Keratinocyte (primary cell): ENCODE measurements at regions not wholly inside any gene's neighbourhood (a gene's known extent, or its start where the extent isn't known, plus 50 kb on each side); places are given as distances from the start of the nearest gene placed in this dataset.

Experiments used
- DNase-seq: peaks from one replicate; pipeline ENCODE4 v3.0.0-alpha.2; 2011; ENCODE audit warnings: low read depth, missing footprints, low spot score
- FAIRE-seq: peaks from 2 replicates; lab custom pipeline; 2011; peaks lifted over from hg19 to GRCh38; lab: Jason Lieb, UNC
- H2AFZ ChIP-seq: 2 replicates; pipeline ENCODE4 v1.6.0; 2012; ENCODE audit warnings: low read length, control low read depth, inconsistent platforms; ENCODE audit not compliant: control insufficient read depth
- H3K27ac ChIP-seq: 2 replicates; pipeline ENCODE4 v1.5.1; 2011; ENCODE audit warnings: low read length; ENCODE audit not compliant: control insufficient read depth, insufficient read depth
- H3K27me3 ChIP-seq: 3 replicates; pipeline ENCODE4 v1.6.0; 2011; ENCODE audit warnings: low read length; ENCODE audit not compliant: control insufficient read depth, insufficient read depth; ENCODE audit errors: extremely low read depth
- H3K36me3 ChIP-seq, 2 experiments: 2 replicates in 1 of 2; 3 replicates in 1 of 2; pipeline ENCODE4 v1.5.1; 2011; ENCODE audit warnings: low read length in 2 of 2, mild to moderate bottlenecking in 1 of 2; ENCODE audit not compliant: control insufficient read depth in 2 of 2, insufficient read depth in 2 of 2; ENCODE audit errors: extremely low read depth in 1 of 2
- H3K4me1 ChIP-seq: 3 replicates; pipeline ENCODE4 v1.5.1; 2011; ENCODE audit warnings: low read length; ENCODE audit not compliant: control insufficient read depth, insufficient read depth; ENCODE audit errors: extremely low read depth
- H3K4me2 ChIP-seq: 3 replicates; pipeline ENCODE4 v1.6.0; 2011; ENCODE audit warnings: low read depth, low read length; ENCODE audit not compliant: control insufficient read depth, insufficient read depth; ENCODE audit errors: extremely low read depth
- H3K4me3 ChIP-seq, 3 experiments: fragments of 200-600 bp in 1 of 3; sonication (generic) in 1 of 3; 2 replicates in 2 of 3; 3 replicates in 1 of 3; pipeline ENCODE4 v1.5.1; 2011 to 2016; ENCODE audit warnings: low read length in 3 of 3, mild to moderate bottlenecking in 3 of 3, control low read depth in 2 of 3, inconsistent platforms in 1 of 3, low read depth in 1 of 3, mixed read lengths in 1 of 3, mixed run types in 1 of 3, moderate library complexity in 1 of 3; ENCODE audit not compliant: control insufficient read depth in 2 of 3, insufficient read depth in 2 of 3; ENCODE audit errors: extremely low read depth in 1 of 3
- H3K79me2 ChIP-seq: 2 replicates; pipeline ENCODE4 v1.6.0; 2012; ENCODE audit warnings: low read length; ENCODE audit not compliant: control insufficient read depth, insufficient read depth
- H3K9ac ChIP-seq: 3 replicates; pipeline ENCODE4 v1.6.0; 2011; ENCODE audit warnings: low read length; ENCODE audit not compliant: control insufficient read depth, insufficient read depth; ENCODE audit errors: extremely low read depth
- H3K9me1 ChIP-seq: 3 replicates; pipeline ENCODE4 v1.6.0; 2011; ENCODE audit warnings: low read length; ENCODE audit not compliant: control insufficient read depth, insufficient read depth; ENCODE audit errors: extremely low read depth
- H3K9me3 ChIP-seq: 2 replicates; pipeline ENCODE4 v1.5.1; 2012; ENCODE audit warnings: low read depth, low read length; ENCODE audit not compliant: control insufficient read depth
- H4K20me1 ChIP-seq: 3 replicates; pipeline ENCODE4 v1.6.0; 2011; ENCODE audit warnings: low read length; ENCODE audit not compliant: control insufficient read depth, insufficient read depth; ENCODE audit errors: extremely low read depth
- EZH2 ChIP-seq: IDR thresholded peaks from one replicate; pipeline ENCODE4 v1.6.1; 2012; ENCODE audit warnings: inconsistent platforms, mild to moderate bottlenecking, low read length, moderate library complexity
- dilution Hi-C: fragments of 300-500 bp; cut with MboI; formaldehyde crosslinking; loops from one replicate; pipeline ENCODE4 v1.7.0; 2020; ENCODE audit warnings: low sequenced_read_pairs; ENCODE audit not compliant: extremely low pct_ligation_motif_present
- TF ChIP-seq, protein P1 (sequence below), 3 experiments: IDR thresholded peaks in 1 of 3; conservative IDR thresholded peaks in 1 of 3; optimal IDR thresholded peaks in 1 of 3; 2 replicates in 2 of 3; 3 replicates in 1 of 3; pipeline versions ENCODE3 to v1.5.1; 2011; ENCODE audit warnings: low read length in 3 of 3, mild to moderate bottlenecking in 3 of 3, moderate library complexity in 2 of 3, control low read depth in 1 of 3, inconsistent platforms in 1 of 3; ENCODE audit not compliant: insufficient read depth in 2 of 3; ENCODE audit errors: extremely low read depth in 1 of 3

DNA sequence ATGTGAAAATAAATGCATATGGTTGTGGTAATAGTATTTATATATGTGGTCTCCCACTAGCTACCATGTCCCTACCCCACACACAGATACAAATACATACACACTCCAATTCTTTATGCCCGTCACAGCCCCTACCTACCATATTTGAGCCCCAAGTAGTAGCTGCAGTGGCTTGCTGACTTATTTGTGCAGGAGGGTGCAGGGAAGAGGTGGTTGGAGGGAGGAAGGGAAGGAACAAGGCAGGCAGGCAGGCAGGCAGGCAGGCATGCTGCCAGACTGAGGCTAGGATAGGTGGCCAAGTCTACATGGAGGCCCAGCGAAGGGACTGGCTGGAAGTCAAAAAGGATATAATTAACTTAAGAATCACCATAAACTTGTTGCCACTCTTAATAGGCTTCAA lies 82.9 kb downstream of the SCN11A start:
- H3K4me2 ChIP-seq: no peak overlapping the region
- TF ChIP-seq EZH2: no peak
- TF ChIP-seq, protein P1, sequence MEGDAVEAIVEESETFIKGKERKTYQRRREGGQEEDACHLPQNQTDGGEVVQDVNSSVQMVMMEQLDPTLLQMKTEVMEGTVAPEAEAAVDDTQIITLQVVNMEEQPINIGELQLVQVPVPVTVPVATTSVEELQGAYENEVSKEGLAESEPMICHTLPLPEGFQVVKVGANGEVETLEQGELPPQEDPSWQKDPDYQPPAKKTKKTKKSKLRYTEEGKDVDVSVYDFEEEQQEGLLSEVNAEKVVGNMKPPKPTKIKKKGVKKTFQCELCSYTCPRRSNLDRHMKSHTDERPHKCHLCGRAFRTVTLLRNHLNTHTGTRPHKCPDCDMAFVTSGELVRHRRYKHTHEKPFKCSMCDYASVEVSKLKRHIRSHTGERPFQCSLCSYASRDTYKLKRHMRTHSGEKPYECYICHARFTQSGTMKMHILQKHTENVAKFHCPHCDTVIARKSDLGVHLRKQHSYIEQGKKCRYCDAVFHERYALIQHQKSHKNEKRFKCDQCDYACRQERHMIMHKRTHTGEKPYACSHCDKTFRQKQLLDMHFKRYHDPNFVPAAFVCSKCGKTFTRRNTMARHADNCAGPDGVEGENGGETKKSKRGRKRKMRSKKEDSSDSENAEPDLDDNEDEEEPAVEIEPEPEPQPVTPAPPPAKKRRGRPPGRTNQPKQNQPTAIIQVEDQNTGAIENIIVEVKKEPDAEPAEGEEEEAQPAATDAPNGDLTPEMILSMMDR (optimal IDR thresholded peaks at IDR 0.05 in 1 of 3, IDR thresholded peaks at IDR 0.05 in 1 of 3, conservative IDR thresholded peaks at IDR 0.05 in 1 of 3; ENCODE audit: extremely low read depth in 1 of 3, insufficient read depth in 2 of 3, low read length in 3 of 3): no peak
- H2AFZ ChIP-seq: no peak overlapping the region
- no peaks in the 10 kb centered on the region for H3K79me2 ChIP-seq
- no peak overlapping the region for H3K4me3 ChIP-seq
- no peaks in the 10 kb centered on the region for H3K27me3 ChIP-seq
- FAIRE-seq (no peak), DNase-seq (no peak)
- no peak overlapping the region for H3K9ac ChIP-seq
- H3K4me1 ChIP-seq: peaks cover 4% of the 10 kb centered on the region
- H4K20me1 ChIP-seq: no peaks in the 10 kb centered on the region
- no peaks in the 10 kb centered on the region for H3K9me1 ChIP-seq
- H3K36me3 ChIP-seq: no peaks in the 10 kb centered on the region
- H3K9me3 ChIP-seq: peaks cover 7% of the 10 kb centered on the region
- no peak overlapping the region for H3K27ac ChIP-seq
- dilution Hi-C loops: no loop called here

DNA sequence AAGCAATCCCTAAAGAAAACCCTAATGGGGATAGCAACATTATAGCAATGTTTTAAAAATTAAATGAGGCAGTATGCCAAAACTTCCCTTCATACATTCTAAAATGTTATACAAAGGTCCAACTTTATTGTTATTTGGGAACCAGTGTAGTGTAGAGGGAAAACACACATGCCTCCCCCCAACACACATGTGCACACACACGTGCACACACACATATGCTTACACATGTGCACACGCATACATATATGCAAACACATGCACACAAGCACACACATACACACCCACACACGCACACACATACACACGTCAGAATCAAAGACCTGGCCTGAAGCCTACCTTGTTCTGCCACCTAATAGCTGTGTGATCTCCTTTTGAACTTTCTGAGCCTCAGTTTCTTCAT lies 83.3 kb downstream of the SCN11A start:
- peaks cover 7% of the 10 kb centered on the region for H3K9me3 ChIP-seq
- no peak overlapping the region for H2AFZ ChIP-seq
- no peak overlapping the region for H3K4me3 ChIP-seq
- no peak overlapping the region for H3K27ac ChIP-seq
- H3K79me2 ChIP-seq: no peaks in the 10 kb centered on the region
- no peaks in the 10 kb centered on the region for H4K20me1 ChIP-seq
- no peak overlapping the region for H3K9ac ChIP-seq
- H3K36me3 ChIP-seq: no peaks in the 10 kb centered on the region
- H3K27me3 ChIP-seq: no peaks in the 10 kb centered on the region
- H3K4me2 ChIP-seq: no peak overlapping the region
- dilution Hi-C loops: no loop called here
- no peak for DNase-seq
- no peak for TF ChIP-seq EZH2
- TF ChIP-seq, protein P1 (optimal IDR thresholded peaks at IDR 0.05 in 1 of 3, IDR thresholded peaks at IDR 0.05 in 1 of 3, conservative IDR thresholded peaks at IDR 0.05 in 1 of 3; ENCODE audit: extremely low read depth in 1 of 3, insufficient read depth in 2 of 3, low read length in 3 of 3): no peak
- no peaks in the 10 kb centered on the region for H3K9me1 ChIP-seq
- no peak for FAIRE-seq
- H3K4me1 ChIP-seq: peaks cover 4% of the 10 kb centered on the region
